HepG2 (cell line): ENCODE measurements at regions not wholly inside any gene's neighbourhood (a gene's known extent, or its start where the extent isn't known, plus 50 kb on each side); places are given as distances from the start of the nearest gene placed in this dataset.

Experiments used
- EEA1 ChIP-seq: sonication (generic); formaldehyde crosslinking; IDR thresholded peaks from 2 replicates; pipeline ENCODE4 v1.5.1; 2020; ENCODE audit warnings: mild to moderate bottlenecking, missing genetic modification reagents, borderline replicate concordance
- FOSL2 ChIP-seq: sonication (generic); formaldehyde crosslinking; IDR thresholded peaks from 2 replicates; pipeline ENCODE4 v1.4.0; 2020; ENCODE audit warnings: missing genetic modification reagents
- GABPA ChIP-seq, 2 experiments: IDR thresholded peaks; 2 replicates each; pipeline ENCODE4 v1.6.1; 2011 to 2016; ENCODE audit warnings: low read depth in 2 of 2, low read length in 1 of 2, missing biosample characterization in 1 of 2, missing genetic modification characterization in 1 of 2
- GABPB1 ChIP-seq: IDR thresholded peaks from 2 replicates; pipeline ENCODE4 v1.6.1; 2016; ENCODE audit warnings: mild to moderate bottlenecking, missing genetic modification reagents, moderate library complexity, missing compliant biosample characterization
- PHF21A ChIP-seq: sonication (generic); formaldehyde crosslinking; IDR thresholded peaks from 2 replicates; pipeline ENCODE4 v1.5.0; 2020; ENCODE audit warnings: mild to moderate bottlenecking, missing genetic modification reagents
- SIN3A ChIP-seq: IDR thresholded peaks from 2 replicates; pipeline ENCODE4 v1.6.1; 2011; ENCODE audit warnings: low read depth, mild to moderate bottlenecking, control low read depth, low read length, borderline replicate concordance
- SNRNP70 ChIP-seq: fragments of 200-400 bp; formaldehyde crosslinking; IDR thresholded peaks from 2 replicates; pipeline ENCODE4 v1.6.1; 2017; ENCODE audit warnings: mild to moderate bottlenecking, low read depth, low read length, moderate library complexity
- ZNF382 ChIP-seq: sonication (generic); formaldehyde crosslinking; IDR thresholded peaks from 2 replicates; pipeline ENCODE4 v1.5.0; 2020; ENCODE audit warnings: missing genetic modification reagents, mild to moderate bottlenecking, borderline replicate concordance
- TF ChIP-seq, protein P1 (sequence below): sonication (generic); formaldehyde crosslinking; IDR thresholded peaks from 2 replicates; pipeline ENCODE4 v1.4.0; 2020; ENCODE audit warnings: mild to moderate bottlenecking, missing genetic modification reagents
- TF ChIP-seq, protein P2 (sequence below): IDR thresholded peaks from 2 replicates; pipeline ENCODE4 v1.6.1; 2012; ENCODE audit warnings: low read depth, low read length, improper control_type of control experiment
- TF ChIP-seq, protein P3 (sequence below): sonication (generic); formaldehyde crosslinking; IDR thresholded peaks from 2 replicates; pipeline ENCODE4 v1.4.0; 2020; ENCODE audit warnings: missing genetic modification reagents
- TF ChIP-seq, protein P4 (sequence below), 2 experiments: sonication (generic) in 1 of 2; formaldehyde crosslinking in 1 of 2; IDR thresholded peaks; 2 replicates each; pipeline versions ENCODE4 v1.5.1 to v1.6.1; 2011 to 2020; ENCODE audit warnings: borderline replicate concordance in 1 of 2, low read depth in 1 of 2, low read length in 1 of 2, mild to moderate bottlenecking in 1 of 2, missing genetic modification reagents in 1 of 2, moderate library complexity in 1 of 2
- TF ChIP-seq, protein P5 (sequence below): sonication (generic); formaldehyde crosslinking; IDR thresholded peaks from 2 replicates; pipeline ENCODE4 v1.4.0; 2020; ENCODE audit warnings: low read depth, mild to moderate bottlenecking, missing genetic modification reagents

DNA sequence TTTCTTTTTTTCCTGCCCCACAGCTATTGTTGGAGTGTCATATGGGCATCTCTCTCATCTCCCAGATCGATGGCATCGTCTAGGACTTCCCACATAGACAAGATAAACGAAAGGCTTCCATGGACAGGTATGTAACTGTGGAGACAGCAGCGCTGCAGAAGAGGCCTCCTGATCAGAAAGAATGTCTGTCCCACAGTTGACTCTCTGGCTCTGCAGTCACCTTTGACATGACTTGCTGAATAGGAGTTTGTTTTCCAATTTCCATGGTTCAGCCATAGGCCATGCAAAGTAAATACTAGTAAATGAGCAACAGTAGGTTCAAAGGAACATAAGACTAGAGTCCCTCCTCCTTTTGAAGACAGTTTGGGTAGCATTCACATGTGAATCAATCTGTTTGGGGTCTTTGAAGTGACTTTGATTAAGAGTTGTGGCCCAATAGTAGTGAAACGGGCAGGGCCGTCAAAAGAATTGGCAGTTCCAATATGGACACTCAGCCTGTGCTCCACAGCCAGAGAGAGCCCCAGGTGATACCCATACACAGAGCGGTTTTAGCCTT, 134.7 kb upstream of the IFNGR1 start (continued):
- TF ChIP-seq, protein P1, sequence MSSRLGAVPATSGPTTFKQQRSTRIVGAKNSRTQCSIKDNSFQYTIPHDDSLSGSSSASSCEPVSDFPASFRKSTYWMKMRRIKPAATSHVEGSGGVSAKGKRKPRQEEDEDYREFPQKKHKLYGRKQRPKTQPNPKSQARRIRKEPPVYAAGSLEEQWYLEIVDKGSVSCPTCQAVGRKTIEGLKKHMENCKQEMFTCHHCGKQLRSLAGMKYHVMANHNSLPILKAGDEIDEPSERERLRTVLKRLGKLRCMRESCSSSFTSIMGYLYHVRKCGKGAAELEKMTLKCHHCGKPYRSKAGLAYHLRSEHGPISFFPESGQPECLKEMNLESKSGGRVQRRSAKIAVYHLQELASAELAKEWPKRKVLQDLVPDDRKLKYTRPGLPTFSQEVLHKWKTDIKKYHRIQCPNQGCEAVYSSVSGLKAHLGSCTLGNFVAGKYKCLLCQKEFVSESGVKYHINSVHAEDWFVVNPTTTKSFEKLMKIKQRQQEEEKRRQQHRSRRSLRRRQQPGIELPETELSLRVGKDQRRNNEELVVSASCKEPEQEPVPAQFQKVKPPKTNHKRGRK (CRISPR knock-in tag): no peak; the same call in 1 of the 2 replicates
- no peak for TF ChIP-seq EEA1
- no peak for TF ChIP-seq ZNF382 (CRISPR knock-in tag)
- no peak for TF ChIP-seq SNRNP70
- TF ChIP-seq, protein P2, sequence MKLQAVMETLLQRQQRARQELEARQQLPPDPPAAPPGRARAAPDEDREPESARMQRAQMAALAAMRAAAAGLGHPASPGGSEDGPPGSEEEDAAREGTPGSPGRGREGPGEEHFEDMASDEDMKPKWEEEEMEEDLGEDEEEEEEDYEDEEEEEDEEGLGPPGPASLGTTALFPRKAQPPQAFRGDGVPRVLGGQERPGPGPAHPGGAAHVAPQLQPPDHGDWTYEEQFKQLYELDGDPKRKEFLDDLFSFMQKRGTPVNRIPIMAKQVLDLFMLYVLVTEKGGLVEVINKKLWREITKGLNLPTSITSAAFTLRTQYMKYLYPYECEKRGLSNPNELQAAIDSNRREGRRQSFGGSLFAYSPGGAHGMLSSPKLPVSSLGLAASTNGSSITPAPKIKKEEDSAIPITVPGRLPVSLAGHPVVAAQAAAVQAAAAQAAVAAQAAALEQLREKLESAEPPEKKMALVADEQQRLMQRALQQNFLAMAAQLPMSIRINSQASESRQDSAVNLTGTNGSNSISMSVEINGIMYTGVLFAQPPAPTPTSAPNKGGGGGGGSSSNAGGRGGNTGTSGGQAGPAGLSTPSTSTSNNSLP: peak; percentile 99
- TF ChIP-seq, protein P3, sequence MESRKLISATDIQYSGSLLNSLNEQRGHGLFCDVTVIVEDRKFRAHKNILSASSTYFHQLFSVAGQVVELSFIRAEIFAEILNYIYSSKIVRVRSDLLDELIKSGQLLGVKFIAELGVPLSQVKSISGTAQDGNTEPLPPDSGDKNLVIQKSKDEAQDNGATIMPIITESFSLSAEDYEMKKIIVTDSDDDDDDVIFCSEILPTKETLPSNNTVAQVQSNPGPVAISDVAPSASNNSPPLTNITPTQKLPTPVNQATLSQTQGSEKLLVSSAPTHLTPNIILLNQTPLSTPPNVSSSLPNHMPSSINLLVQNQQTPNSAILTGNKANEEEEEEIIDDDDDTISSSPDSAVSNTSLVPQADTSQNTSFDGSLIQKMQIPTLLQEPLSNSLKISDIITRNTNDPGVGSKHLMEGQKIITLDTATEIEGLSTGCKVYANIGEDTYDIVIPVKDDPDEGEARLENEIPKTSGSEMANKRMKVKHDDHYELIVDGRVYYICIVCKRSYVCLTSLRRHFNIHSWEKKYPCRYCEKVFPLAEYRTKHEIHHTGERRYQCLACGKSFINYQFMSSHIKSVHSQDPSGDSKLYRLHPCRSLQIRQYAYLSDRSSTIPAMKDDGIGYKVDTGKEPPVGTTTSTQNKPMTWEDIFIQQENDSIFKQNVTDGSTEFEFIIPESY (CRISPR knock-in tag): peak; percentile 61; the same call in 1 of the 2 replicates
- TF ChIP-seq FOSL2 (CRISPR knock-in tag): peak; percentile 92
- TF ChIP-seq, protein P4, sequence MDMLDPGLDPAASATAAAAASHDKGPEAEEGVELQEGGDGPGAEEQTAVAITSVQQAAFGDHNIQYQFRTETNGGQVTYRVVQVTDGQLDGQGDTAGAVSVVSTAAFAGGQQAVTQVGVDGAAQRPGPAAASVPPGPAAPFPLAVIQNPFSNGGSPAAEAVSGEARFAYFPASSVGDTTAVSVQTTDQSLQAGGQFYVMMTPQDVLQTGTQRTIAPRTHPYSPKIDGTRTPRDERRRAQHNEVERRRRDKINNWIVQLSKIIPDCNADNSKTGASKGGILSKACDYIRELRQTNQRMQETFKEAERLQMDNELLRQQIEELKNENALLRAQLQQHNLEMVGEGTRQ (IDR thresholded peaks at IDR 0.05; ENCODE audit: low read depth, low read length): no peak
- TF ChIP-seq, protein P4 (CRISPR knock-in tag; IDR thresholded peaks at IDR 0.05; ENCODE audit: borderline replicate concordance): peak; percentile 28; the same call in 1 of the 2 replicates
- peak; percentile 99 for TF ChIP-seq PHF21A (CRISPR knock-in tag)
- no peak for TF ChIP-seq GABPA (IDR thresholded peaks at IDR 0.05; ENCODE audit: low read depth, low read length)
- TF ChIP-seq GABPA (CRISPR knock-in tag; IDR thresholded peaks at IDR 0.05; ENCODE audit: low read depth): peak; percentile 67
- peak; percentile 33; the same call in 1 of the 2 replicates for TF ChIP-seq GABPB1
- peak; percentile 56; the same call in 1 of the 2 replicates for TF ChIP-seq SIN3A
- TF ChIP-seq, protein P5, sequence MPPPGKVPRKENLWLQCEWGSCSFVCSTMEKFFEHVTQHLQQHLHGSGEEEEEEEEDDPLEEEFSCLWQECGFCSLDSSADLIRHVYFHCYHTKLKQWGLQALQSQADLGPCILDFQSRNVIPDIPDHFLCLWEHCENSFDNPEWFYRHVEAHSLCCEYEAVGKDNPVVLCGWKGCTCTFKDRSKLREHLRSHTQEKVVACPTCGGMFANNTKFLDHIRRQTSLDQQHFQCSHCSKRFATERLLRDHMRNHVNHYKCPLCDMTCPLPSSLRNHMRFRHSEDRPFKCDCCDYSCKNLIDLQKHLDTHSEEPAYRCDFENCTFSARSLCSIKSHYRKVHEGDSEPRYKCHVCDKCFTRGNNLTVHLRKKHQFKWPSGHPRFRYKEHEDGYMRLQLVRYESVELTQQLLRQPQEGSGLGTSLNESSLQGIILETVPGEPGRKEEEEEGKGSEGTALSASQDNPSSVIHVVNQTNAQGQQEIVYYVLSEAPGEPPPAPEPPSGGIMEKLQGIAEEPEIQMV: peak; percentile 71; the same call in 1 of the 2 replicates
